Ovary (tissue), 3 donors: ENCODE measurements at regions not wholly inside any gene's neighbourhood (a gene's known extent, or its start where the extent isn't known, plus 50 kb on each side); places are given as distances from the start of the nearest gene placed in this dataset.

Experiments used
- POLR2A ChIP-seq: fragments of 450-650 bp; IDR thresholded peaks from one replicate; pipeline ENCODE4 v1.6.1; 2017; ENCODE audit warnings: antibody characterized with exemption, mild to moderate bottlenecking, moderate library complexity
- TF ChIP-seq, protein P1 (sequence below), 3 donors: fragments of 450-650 bp in 2 of 3; fragments of 200-600 bp in 1 of 3; IDR thresholded peaks; one replicate each; pipeline versions ENCODE4 v1.5.1 to v1.8.0; 2016 to 2022; ENCODE audit warnings: antibody characterized with exemption in 3 of 3, mild to moderate bottlenecking in 1 of 3
- donor health status: DM: no; HTN: no; CAD: no.

DNA sequence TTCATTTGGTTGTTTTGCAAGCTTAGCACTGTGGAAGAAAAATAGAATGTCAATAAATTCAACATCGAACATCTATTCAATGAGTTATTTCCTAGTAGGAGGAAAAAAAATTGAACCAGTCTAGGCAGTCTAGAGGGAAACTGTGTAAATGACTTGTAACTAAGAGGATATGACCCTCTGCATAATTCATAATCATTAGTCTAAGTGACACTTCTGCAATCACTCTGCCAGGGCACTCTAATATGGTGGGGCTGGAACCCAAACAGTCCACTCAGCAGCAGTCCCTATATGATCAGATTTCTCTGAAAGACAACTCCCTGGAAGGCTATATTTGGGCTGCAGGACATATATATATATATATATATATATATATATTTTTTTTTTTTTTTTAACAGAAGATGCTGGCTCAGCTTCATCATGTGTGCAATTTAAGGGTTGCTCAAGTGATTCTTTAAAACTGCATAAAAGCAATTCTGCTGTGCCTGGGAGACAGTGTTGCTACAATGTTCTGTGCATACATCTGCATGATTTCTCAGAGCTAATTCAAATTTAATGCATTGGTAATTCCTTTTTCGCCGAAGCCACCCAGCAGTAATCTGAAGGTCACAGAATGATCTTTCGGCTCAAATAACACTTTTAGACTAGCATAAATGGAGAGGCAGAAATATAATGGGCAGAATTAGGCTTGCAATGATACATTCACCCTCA, 482.1 kb upstream of the ZNF608 start:
- TF ChIP-seq, protein P1, sequence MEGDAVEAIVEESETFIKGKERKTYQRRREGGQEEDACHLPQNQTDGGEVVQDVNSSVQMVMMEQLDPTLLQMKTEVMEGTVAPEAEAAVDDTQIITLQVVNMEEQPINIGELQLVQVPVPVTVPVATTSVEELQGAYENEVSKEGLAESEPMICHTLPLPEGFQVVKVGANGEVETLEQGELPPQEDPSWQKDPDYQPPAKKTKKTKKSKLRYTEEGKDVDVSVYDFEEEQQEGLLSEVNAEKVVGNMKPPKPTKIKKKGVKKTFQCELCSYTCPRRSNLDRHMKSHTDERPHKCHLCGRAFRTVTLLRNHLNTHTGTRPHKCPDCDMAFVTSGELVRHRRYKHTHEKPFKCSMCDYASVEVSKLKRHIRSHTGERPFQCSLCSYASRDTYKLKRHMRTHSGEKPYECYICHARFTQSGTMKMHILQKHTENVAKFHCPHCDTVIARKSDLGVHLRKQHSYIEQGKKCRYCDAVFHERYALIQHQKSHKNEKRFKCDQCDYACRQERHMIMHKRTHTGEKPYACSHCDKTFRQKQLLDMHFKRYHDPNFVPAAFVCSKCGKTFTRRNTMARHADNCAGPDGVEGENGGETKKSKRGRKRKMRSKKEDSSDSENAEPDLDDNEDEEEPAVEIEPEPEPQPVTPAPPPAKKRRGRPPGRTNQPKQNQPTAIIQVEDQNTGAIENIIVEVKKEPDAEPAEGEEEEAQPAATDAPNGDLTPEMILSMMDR (IDR thresholded peaks at IDR 0.05), result no peak
- no peak for TF ChIP-seq POLR2A
